H1 (cell line): ENCODE measurements at regions not wholly inside any gene's neighbourhood (a gene's known extent, or its start where the extent isn't known, plus 50 kb on each side); places are given as distances from the start of the nearest gene placed in this dataset.

ENCODE experiments used
- CTBP2 ChIP-seq: IDR thresholded peaks from 2 replicates; pipeline ENCODE4 v1.7.0; 2011; ENCODE audit warnings: borderline replicate concordance, mild to moderate bottlenecking, moderate library complexity, mixed read lengths, low read length; ENCODE audit not compliant: insufficient read depth, insufficient read length

DNA sequence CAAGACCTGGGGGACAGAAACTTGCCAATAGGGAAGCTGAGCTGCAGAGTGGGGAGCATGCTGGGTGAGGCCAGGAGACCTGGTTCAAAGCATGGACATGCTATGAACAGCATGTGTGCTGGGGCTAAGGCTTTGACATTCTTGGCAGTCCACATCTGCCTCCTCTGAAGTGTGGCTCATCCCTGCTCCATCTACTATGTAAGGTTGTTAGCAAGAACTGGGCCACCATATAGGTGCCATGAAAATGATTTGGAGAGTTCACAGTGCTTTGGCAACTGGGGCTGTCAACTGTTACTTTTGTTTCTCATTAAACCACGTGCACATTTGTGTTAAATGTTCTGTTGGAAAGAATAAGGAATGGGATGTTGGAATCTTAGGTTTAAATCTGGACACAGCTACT, 311.1 kb downstream of the CDC5L start (continued):
- no peak for TF ChIP-seq CTBP2
